DOHH2 (cell line): ENCODE measurements at regions not wholly inside any gene's neighbourhood (a gene's known extent, or its start where the extent isn't known, plus 50 kb on each side); places are given as distances from the start of the nearest gene placed in this dataset.

ENCODE experiments used
- CTCF ChIP-seq: fragments of 200-600 bp; sonication (generic); IDR thresholded peaks from one replicate; pipeline ENCODE4 v1.5.1; 2014; ENCODE audit warnings: antibody characterized with exemption, mild to moderate bottlenecking, low read depth, low read length; ENCODE audit not compliant: poor library complexity, severe bottlenecking
- EZH2phosphoT487 ChIP-seq: fragments of 200-600 bp; sonication (generic); IDR thresholded peaks from 2 replicates; pipeline ENCODE4 v1.6.1; 2017; ENCODE audit warnings: borderline replicate concordance, mild to moderate bottlenecking, antibody characterized with exemption, low read length, moderate library complexity, mixed read lengths

DNA sequence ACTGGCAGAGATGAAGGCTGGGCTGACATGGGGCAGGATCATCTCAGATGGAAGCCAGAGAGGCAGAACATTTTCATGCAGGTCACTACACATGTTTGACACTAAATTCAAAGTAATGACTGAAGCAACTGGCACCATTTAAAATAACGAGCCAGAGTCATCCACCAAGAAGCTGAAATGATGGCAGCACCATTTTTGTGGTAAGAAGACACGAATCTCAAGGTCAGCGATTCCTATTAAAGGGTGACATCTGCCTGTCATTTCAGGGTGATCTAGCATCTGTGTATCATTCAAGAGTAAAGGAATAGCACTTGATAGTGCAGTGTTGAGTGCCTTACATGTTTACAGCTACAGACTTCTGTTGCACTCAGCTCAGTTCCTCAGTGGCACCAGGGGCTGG, 113.4 kb upstream of the C11orf87 start:
- TF ChIP-seq CTCF, result no peak
- TF ChIP-seq EZH2phosphoT487, result no peak
